LNCAP (cell line): ENCODE measurements at regions not wholly inside any gene's neighbourhood (a gene's known extent, or its start where the extent isn't known, plus 50 kb on each side); places are given as distances from the start of the nearest gene placed in this dataset.

Source experiments
- TF ChIP-seq, protein P1 (sequence below): fragments of 450-650 bp; IDR thresholded peaks from 2 replicates; pipeline ENCODE4 v1.5.1; 2017; ENCODE audit warnings: mild to moderate bottlenecking

DNA sequence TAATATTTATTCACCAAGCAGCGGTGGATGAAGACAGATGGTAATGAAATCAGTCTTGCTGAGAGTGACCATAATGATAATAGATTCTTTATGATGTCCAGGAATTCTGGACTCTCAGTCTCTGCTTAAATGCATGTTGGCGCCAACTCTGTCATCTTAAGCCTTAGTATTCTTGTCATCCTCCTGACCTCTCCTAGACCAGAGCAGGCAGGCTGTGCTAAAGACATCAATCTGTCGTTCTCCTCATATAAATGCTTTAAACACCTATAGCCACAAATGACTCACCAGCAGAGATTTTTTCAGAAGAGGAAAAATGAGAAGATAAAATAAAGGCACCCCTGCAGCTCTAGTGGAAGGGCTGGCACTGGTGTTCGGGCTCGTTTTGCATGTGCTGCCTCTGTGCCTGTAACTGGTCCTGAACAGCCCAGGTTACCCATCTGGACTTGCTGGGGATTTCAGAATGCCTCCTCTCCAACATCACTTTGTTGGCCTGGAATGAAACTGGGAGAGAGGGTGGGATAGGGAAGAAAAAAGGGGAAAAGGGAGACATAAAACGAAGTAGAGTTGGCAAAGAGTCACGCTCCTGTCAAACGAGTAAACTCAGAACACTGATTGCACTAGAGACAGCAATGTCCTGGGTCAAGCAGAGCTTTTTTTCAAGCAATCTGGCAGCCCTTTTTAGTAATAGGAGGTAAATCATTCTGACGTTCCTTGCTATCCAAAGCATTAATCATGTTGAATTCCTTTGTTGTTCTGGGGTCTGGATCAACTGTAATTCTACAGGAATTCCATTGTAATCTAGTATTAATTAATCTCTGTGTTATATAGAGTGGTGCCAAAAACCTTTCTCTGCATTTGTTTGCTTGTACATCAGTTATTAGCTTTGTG is 195.5 kb upstream of the CLINT1 start:
- TF ChIP-seq, protein P1, sequence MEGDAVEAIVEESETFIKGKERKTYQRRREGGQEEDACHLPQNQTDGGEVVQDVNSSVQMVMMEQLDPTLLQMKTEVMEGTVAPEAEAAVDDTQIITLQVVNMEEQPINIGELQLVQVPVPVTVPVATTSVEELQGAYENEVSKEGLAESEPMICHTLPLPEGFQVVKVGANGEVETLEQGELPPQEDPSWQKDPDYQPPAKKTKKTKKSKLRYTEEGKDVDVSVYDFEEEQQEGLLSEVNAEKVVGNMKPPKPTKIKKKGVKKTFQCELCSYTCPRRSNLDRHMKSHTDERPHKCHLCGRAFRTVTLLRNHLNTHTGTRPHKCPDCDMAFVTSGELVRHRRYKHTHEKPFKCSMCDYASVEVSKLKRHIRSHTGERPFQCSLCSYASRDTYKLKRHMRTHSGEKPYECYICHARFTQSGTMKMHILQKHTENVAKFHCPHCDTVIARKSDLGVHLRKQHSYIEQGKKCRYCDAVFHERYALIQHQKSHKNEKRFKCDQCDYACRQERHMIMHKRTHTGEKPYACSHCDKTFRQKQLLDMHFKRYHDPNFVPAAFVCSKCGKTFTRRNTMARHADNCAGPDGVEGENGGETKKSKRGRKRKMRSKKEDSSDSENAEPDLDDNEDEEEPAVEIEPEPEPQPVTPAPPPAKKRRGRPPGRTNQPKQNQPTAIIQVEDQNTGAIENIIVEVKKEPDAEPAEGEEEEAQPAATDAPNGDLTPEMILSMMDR: no peak

DNA sequence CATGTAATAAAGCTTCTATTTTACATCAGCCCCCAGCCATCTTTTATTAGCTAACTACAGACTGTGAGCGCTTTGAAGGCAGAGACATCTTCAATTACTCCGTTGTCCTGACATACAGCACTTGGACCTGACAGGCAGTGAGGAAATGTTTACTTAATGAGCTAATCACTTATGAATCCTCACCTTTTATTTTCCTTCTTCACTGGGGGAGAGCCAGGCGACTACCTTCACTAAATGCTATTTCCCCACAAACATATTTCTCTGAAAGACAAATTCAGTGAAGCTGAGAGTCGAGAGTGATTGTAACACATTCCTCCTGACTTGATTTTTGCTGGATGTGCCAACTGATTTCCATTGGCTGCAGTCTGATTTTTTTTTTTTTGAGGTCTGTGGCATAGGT is 192.1 kb upstream of the CLINT1 start:
- TF ChIP-seq, protein P1: no peak

DNA sequence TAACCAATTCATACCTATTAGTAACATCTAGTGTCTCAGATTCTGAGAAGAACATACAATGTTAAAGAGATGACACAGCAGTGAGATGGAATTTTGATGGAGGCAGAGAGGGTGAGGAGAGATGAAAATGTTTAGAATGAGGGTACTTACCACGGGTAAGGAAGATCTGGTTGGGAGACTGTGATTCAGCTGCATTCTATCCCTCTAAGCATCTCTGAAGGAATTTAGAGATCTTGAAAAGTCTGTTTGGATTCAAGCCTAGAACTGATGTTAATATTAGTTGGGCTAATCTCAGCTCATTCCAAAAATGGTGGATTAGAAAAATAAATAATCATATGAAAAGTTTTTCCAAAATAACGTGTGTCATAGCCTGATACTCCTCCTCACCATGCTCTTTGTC is 191.5 kb upstream of the CLINT1 start:
- TF ChIP-seq, protein P1: no peak

DNA sequence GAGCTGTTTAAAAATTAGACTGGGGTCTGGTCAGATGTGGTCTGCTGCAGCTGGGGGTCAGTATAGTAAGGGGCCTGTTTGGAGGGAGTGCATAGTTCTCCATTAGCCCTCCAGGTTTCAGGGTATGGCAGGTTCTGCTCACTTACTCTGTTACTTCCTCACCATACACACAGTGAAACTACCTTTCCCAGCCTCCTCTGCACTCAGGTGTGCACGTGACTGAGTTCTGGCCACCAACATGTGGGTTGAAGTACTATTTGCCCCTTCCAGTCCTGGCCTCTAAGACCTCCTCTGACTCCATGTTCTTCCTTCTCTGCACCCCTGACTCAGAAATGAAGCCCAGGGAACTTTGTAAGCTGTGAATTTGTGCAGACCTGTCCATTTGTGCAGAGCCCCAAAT is 190.5 kb upstream of the CLINT1 start:
- TF ChIP-seq, protein P1: no peak

DNA sequence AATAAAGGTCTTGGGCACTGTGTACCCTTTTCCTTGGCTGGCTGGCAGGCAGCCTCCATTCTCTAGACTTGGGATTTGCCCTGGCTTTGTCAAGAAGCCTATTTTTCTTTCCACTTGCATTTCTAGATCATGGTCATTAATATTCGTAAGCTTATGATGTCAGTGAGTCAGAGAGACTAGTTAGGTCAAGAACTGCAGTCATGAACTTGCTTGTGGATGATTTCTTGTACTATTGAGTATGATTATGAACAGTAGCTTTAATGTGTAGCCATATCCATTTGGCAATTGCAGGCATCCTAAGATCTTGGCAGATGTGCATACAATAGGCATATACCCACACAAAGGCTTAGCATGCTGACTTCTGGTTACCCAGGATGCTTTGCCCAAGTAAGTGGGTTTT is 186.8 kb upstream of the CLINT1 start:
- TF ChIP-seq, protein P1: no peak

DNA sequence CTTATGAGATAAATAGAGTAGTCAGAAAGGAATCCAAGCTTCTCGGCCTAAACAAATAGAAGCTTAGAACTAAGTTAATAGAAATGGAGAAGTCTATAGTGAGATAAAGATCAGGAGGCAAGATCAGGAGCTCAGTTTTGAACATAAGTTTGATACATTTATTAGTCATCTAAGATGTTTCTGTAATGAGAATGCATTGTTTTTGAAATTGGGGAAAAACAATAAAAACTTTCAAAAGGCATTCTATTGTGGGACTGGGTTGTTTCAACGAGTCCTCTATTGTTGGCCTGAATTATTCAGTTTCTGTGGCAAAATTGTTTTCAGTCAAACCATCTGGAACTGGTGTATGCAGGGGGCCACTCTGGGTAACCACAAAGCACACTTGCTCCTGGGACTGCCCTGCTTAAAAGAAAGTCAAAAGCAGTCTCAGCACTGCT is 181.0 kb upstream of the CLINT1 start:
- TF ChIP-seq, protein P1: no peak

DNA sequence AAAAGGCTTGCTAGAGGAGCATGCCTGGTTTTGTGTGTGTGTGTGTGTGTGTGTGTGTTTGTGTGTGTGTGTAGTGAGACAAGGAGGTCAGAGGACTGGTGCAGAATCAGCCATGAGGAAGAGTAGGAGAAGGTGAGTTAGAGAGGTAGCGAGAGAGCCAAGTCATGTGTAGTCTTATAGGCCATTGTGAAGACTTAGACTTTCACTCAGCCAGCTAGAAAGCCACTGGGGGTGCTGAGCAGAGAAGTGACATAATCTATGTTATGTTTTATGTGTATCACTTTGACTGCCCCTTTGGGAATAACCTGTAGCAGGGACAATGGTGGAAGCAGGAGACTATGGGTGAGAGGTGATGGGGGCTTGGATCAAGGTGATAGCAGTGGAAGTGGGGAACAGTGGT is 180.5 kb upstream of the CLINT1 start:
- TF ChIP-seq, protein P1: no peak

DNA sequence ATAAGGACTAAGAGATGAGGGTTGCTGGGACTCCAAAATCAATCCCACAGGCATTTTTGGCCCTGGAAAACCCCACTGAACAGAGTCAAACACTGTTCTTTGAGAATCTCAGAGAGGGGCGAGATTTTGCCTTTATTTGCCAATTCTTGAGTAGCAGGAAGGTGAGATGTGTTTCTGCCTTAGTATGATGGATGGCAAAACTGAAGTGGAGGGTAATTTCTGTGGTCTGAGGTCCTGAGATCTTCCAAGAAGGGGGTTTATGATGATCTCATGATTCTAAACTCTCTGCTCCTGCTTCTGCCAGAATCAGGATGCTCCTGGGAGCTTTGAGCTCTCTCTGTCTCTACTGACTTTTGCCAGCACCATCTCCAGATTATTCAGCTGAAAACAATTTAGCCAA is 174.8 kb upstream of the CLINT1 start:
- TF ChIP-seq, protein P1: no peak
